ENCODE measurements at regions not wholly inside any gene's neighbourhood (a gene's known extent, or its start where the extent isn't known, plus 50 kb on each side); places are given as distances from the start of the nearest gene placed in this dataset.

- ChIA-PET POLR2A (no interaction called here), CTCF (interaction anchor here (1.0 kb wide), 1 partner anchor 292 kb away, joined by 3 read pairs; no protein-coding TSS in a partner anchor)
- Mint-ChIP-seq H3K36me3 (ENCODE audit: low read depth) (no peaks in the 10 kb centered on the region), H3K4me1 (ENCODE audit: low read depth) (peaks cover 15% of the 10 kb centered on the region), H3K27ac (peak overlapping the region; percentile 59), H3K4me3 (no peak overlapping the region), H3K9me3 (no peaks in the 10 kb centered on the region), H3K27me3 (peaks cover 8% of the 10 kb centered on the region)
- Histone ChIP-seq H3K9me3 (ENCODE audit: control insufficient read depth in 1 of 2, insufficient read depth in 1 of 2, low read length in 2 of 2) (no peaks in the 10 kb centered on the region), H3K4me1 (ENCODE audit: insufficient read depth, low read length) (peaks cover 9% of the 10 kb centered on the region), H3K4me3 (ENCODE audit: low read length) (no peak overlapping the region), H3K27ac (ENCODE audit: low read depth in 1 of 2, low read length in 2 of 2) (no peak overlapping the region), H3K36me3 (ENCODE audit: insufficient read depth, low read length) (no peaks in the 10 kb centered on the region), H3K27me3 (ENCODE audit: control insufficient read depth in 1 of 2, insufficient read depth in 2 of 2, low read length in 2 of 2) (no peaks in the 10 kb centered on the region)
- intact Hi-C loops (cut with DNase I, micrococcal nuclease) = no loop called here
- ATAC-seq (ENCODE audit: poor library complexity) = no peak
- no peak for DNase-seq
- TF ChIP-seq CTCF (IDR thresholded peaks at IDR 0.05) = no peak
Observed at GRCh38 chr10:31145986-31146385, 114.3 kb upstream of the ZNF438 start.

DNA sequence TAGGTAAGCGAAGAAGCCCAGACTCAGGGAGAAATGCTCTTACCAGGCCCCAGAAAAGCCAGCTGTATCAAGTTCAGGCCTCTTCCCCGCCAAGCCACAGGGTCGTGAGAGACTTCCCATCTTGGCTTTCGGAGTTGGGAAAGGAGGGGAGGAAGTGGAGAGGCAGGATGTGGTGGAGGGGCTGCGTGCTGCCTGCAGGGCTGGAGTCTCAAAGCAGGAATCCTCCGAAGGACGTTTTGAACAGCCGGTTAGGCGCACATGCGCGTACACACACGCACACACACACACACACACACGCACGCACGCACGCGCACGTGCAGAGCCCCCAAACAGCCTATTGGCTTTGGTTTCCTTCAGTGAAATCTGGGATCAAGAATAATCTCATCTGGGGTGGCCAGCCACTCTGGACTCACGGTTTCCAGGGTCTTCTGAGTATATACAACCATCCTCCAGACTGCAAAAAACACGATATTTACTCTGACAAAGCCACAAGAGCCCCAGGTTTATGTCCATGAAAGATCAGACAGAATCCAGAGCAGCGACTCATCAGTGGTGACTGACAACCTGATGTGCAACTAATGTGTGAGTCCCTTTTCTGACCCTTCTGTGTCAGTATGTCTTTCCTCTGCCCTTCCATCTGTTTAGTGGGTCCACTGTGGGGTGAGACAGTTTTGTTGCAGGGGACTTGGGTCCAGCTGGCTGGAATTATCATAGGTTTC is 115.0 kb upstream of the ZNF438 start:
- Histone ChIP-seq H3K4me3 (ENCODE audit: low read length) (peak overlapping the region; percentile 1), H3K9me3 (ENCODE audit: control insufficient read depth in 1 of 2, insufficient read depth in 1 of 2, low read length in 2 of 2) (no peaks in the 10 kb centered on the region), H3K4me1 (ENCODE audit: insufficient read depth, low read length) (peaks cover 9% of the 10 kb centered on the region), H3K27me3 (ENCODE audit: control insufficient read depth in 1 of 2, insufficient read depth in 2 of 2, low read length in 2 of 2) (no peaks in the 10 kb centered on the region), H3K36me3 (ENCODE audit: insufficient read depth, low read length) (no peaks in the 10 kb centered on the region), H3K27ac (ENCODE audit: low read depth in 1 of 2, low read length in 2 of 2) (no peak overlapping the region)
- Mint-ChIP-seq H3K4me1 (ENCODE audit: low read depth) (peaks cover 15% of the 10 kb centered on the region), H3K27ac (peak overlapping the region; percentile 59), H3K4me3 (peak overlapping the region; percentile 27), H3K36me3 (ENCODE audit: low read depth) (no peaks in the 10 kb centered on the region), H3K9me3 (no peaks in the 10 kb centered on the region), H3K27me3 (peaks cover 8% of the 10 kb centered on the region)
- POLR2A ChIA-PET = no interaction called here
- intact Hi-C loops (cut with DNase I, micrococcal nuclease) = no loop called here
- no peak for TF ChIP-seq CTCF (IDR thresholded peaks at IDR 0.05)
- ATAC-seq (ENCODE audit: poor library complexity) = peak; percentile 37
- peak in 2 of 14 experiments; percentile 22 to 40 for DNase-seq
- CTCF ChIA-PET = no interaction called here

GRCh38 chr10:31147210-31147608 is 115.5 kb upstream of the ZNF438 start:
- Mint-ChIP-seq H3K4me3 (no peak overlapping the region), H3K4me1 (ENCODE audit: low read depth) (peaks cover 15% of the 10 kb centered on the region), H3K9me3 (no peaks in the 10 kb centered on the region), H3K36me3 (ENCODE audit: low read depth) (no peaks in the 10 kb centered on the region), H3K27ac (no peak overlapping the region), H3K27me3 (peaks cover 8% of the 10 kb centered on the region)
- Histone ChIP-seq H3K4me3 (ENCODE audit: low read length) (no peak overlapping the region), H3K27me3 (ENCODE audit: control insufficient read depth in 1 of 2, insufficient read depth in 2 of 2, low read length in 2 of 2) (no peaks in the 10 kb centered on the region), H3K27ac (ENCODE audit: low read depth in 1 of 2, low read length in 2 of 2) (no peak overlapping the region), H3K9me3 (ENCODE audit: control insufficient read depth in 1 of 2, insufficient read depth in 1 of 2, low read length in 2 of 2) (no peaks in the 10 kb centered on the region), H3K36me3 (ENCODE audit: insufficient read depth, low read length) (no peaks in the 10 kb centered on the region), H3K4me1 (ENCODE audit: insufficient read depth, low read length) (peaks cover 9% of the 10 kb centered on the region)
- DNase-seq (no peak), ATAC-seq (ENCODE audit: poor library complexity) (no peak)
- intact Hi-C loops (cut with DNase I, micrococcal nuclease) = no loop called here
- POLR2A ChIA-PET = no interaction called here
- CTCF ChIA-PET = no interaction called here
- TF ChIP-seq CTCF (IDR thresholded peaks at IDR 0.05) = no peak
